ENCODE measurements at regions not wholly inside any gene's neighbourhood (a gene's known extent, or its start where the extent isn't known, plus 50 kb on each side); places are given as distances from the start of the nearest gene placed in this dataset.
"Not testable (repeated sequence)": the region's sequence is repeated elsewhere in the genome, so short reads cannot be mapped to it uniquely, and the experiment has no call there.

- not testable (repeated sequence) for DNase-seq (ENCODE audit: low spot score)
Measured at GRCh38 chr9:63812822-63813221, 1472.2 kb downstream of the FOXD4L5 start.

GRCh38 chr9:63804205-63804604, 1480.8 kb downstream of the FOXD4L5 start:
- not testable (repeated sequence) for DNase-seq (ENCODE audit: low spot score)

- not testable (repeated sequence) for DNase-seq (ENCODE audit: low spot score)
Measured at GRCh38 chr9:63794081-63794685, 1490.8 kb downstream of the FOXD4L5 start.

GRCh38 chr9:63787454-63787853, 1497.6 kb downstream of the FOXD4L5 start:
- DNase-seq (ENCODE audit: low spot score): not testable (repeated sequence)

DNA sequence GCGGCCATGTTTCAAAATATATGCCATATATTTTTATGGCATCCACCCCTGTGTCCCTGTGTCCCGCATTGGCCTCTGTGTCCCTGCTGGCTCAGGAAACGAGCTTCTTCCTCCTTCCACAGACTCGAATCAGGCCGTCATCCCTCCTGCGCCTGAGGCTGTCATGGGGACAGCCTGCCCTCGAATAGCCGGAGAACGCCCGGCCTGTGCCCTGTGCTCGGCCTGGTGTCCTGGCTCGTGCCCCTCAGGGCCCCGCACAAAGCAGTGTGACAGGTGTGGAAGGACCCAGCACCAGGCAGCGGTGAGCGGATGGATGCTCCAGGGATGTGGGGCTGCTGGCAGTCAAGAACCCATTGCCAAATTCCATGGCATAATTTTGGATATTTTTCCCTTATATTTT, 1500.0 kb downstream of the FOXD4L5 start:
- DNase-seq (ENCODE audit: low spot score): not testable (repeated sequence)

DNA sequence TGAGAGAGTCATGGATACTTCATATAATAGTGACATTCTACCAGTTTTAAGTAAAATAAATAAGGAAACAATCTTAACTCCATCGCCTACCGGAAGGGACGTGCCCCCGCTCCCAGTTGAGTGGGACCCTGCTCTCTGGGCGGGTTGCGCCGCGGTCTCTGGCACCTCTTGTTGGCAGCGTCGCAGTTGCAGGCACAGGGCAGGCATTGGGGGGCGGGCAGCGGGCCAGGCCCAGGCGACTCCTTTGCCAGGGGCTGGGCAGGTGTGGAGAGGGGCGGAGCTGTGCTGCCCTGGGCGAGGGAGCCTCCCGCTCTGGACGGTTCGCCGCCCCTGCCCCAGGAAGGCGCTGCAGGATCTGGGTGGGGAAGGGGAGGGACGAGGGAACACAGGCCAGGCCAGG, 1500.6 kb downstream of the FOXD4L5 start:
- not testable (repeated sequence) for DNase-seq (ENCODE audit: low spot score)

DNA sequence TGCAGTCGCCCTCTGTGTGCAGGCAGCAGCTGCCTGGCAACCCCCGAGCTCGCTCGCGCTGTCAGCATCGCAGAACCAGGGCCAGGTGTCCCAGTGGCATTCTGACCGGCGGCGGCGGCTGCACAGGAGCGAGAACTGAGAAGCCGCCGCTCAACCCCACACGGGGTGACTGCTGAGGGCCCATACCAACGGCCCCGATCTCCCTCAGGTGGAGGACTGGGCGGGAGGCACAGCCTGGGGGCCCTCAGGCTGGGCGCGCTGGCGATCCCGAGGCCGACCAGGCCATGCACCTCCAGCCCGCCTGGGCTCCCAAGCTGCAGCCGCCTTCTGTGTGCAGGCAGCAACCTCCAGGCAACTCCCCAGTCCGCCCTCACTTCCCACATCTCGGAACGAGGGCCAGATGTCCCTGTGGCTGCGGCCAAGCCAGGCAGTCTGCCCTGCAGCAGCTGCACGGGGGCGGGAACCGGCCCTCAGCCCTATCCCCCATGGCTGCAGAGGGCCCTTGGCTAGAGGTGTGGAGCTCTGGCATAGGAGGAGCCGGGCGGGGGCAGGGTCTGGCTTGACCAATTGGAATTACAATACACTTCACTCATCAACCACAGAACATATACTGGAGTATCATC, 1503.1 kb downstream of the FOXD4L5 start:
- not testable (repeated sequence) for DNase-seq (ENCODE audit: low spot score)

DNA sequence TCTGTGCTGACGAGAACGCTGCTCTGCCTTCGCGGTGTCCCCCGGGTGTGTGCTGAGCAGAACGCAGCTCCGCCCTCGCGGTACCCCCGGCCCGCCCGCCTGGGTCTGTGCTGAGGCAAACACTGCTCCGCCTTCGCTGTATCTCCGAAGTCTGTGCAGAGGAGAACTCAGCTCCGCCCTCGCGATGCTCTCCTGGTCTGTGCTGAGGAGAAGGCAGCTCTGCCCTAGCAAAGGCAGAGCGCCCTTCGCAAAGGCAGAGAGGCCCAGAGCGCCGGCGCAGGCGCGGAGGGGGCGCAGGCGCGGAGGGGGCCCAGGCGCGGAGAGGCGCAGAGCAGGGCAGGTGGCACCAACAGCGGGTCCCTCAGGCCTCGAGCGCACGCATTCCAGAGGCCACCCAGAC, 1503.6 kb downstream of the FOXD4L5 start:
- DNase-seq (ENCODE audit: low spot score): not testable (repeated sequence)

DNA sequence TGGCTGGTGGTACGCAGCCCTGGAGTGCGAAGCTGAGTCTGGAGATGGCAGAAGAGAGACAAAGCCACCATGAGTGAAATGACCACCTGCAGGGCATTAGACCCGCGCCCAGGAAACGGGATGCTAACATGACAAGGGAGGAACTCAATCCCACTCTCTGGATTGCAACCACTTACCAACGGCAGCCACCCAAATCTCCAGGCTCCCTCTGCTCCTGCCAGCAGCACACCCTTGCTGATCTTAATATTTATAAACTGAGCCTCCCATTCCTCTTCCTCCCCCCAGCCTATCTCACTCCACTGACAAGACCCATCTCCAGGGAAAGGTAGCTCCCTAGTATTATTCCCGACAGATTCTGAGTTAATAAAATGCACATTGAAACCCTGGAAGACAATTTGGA, 1508.8 kb downstream of the FOXD4L5 start:
- DNase-seq (ENCODE audit: low spot score): not testable (repeated sequence)

GRCh38 chr9:63775092-63775426, 1510.0 kb downstream of the FOXD4L5 start:
- not testable (repeated sequence) for DNase-seq (ENCODE audit: low spot score)

DNA sequence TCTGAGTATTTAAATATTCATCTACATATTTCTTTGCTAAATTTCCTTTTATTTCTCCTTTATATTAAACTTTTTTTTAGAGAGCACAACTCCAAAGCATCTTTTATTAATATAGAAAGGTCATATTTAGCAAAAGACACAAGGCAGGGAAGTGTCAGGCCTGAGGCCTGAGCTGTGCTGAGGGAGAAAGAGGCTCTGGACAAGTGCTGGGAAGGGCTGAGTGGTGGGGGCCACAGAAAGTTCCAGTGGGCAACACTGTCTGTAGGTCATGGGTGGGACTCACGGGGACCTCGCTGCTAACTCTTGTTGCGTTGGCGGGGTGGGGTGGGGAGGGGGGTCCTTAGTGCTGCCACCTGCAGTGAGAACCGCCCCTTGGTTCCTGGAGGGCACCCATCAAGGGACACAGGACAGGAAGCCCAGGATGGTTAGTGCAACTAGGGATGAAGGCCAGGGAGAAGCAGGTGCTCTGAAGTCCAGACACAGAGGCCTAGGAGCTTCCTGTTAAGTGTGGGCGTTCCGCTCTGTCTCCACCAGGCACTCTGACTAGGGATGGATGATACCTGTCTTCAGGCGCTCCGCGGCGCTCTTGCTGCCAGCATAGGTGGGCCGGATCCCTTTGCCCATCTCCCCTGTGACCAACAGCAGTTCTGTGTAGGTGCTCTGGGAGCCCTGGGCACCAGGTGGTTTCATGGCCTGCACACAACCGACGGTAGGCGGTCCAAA, 1510.5 kb downstream of the FOXD4L5 start:
- not testable (repeated sequence) for DNase-seq (ENCODE audit: low spot score)

DNA sequence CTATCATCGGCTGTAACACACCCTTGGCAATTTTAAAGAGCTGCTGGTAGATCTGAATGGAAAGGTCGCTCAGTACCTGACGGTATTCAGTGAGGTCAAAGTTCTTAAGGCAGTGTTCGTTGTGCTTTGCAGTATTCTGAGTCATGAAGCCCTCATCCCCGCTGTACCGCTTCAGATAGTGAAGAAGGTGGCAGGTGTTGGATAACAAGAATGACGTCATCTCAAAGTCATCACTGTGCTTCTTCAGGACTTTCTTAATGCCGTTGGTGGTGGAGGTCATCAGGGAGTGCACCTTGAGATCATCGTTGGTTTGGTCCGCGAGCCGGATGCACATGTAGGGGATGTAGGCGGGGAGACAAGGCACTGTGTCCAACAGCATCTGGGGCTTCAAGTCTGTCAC, 1522.8 kb downstream of the FOXD4L5 start:
- DNase-seq (ENCODE audit: low spot score): not testable (repeated sequence)

- DNase-seq (ENCODE audit: low spot score): not testable (repeated sequence)
Measured at GRCh38 chr9:63729021-63729420, 1556.0 kb downstream of the FOXD4L5 start.

DNA sequence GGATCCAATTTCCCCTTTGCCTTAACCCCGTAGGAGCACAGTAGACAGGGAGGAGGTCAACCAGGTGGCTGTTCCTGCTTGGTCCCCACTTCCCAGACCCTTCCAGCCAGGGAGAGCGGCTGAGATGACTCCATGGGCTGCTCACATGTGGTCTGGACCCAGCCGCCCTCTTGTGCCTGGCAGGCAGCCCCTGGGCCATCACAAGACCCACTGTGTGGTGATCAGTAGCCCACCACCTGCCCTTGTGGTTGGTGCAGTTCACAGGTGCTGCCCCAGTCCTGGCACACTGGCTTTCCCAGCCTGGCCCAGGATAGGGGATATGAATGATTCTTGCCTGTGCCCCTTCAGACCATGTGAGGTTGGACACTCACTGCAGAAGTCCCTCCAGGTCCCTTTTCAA, 1556.7 kb downstream of the FOXD4L5 start:
- DNase-seq (ENCODE audit: low spot score): no peak

DNA sequence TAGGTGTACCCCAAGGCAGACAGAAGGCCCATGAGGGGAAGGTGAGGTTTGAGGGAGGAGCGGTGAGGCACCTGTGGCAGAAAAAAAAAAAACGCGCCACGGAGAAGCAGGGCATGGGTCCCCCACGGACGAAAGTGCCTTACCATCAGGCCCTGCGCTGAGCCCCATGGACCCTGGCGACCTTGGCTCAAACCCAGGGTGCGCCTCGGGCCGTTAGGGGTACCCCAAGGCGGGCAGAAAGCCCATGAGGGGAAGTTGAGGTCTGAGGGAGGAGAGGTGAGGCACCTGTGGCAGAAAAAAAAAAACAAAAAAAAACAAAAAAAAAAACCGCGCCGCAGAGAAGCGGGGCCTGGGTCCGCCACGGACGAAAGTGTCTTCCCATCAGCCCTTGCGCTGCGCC, 1576.7 kb downstream of the FOXD4L5 start:
- DNase-seq (ENCODE audit: low spot score): not testable (repeated sequence)

DNA sequence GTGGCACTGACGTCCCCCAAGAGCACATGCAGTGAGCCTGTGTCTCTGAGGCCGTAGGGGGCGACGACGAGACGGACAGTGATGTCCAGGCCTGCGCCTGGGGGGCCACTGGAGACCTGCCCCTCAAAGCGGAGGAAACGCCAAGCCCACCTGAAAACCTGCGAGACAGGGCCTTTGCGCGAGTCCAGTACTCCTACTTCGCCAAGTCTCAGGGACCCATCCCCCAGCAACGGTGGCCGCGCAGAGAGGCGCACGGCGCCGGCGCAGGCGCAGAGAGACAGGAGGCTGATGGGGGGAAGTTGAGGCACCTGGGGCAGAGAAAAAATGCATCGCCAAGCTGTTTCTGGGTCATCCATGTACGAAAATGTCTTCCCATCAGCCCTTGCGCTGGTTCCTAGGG, 1580.6 kb downstream of the FOXD4L5 start:
- DNase-seq (ENCODE audit: low spot score): not testable (repeated sequence)

DNA sequence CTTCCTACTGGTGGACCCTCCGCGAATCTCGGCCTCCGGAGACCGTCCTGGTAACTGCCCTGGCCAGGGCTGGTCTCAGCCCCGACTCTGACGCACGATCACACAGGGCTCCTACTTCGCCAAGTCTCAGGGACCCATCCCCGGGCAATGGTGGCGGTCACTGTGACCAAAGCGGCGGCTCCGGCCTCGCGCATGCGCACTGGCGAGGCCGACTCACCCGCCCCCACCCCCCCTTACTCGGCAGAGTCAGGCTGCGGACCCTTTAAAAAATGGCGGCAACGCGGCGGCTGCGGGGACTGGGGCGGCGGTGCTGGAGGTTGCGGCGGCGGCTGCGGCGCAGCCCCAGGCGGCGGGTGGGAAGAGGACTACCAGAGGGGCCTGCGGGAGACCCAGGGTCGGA, 1581.3 kb downstream of the FOXD4L5 start:
- not testable (repeated sequence) for DNase-seq (ENCODE audit: low spot score)

- not testable (repeated sequence) for DNase-seq (ENCODE audit: low spot score)
Measured at GRCh38 chr9:63703138-63703665, 1581.8 kb downstream of the FOXD4L5 start.

All from AG08396 (cell line).